Stimulated activated CD4-positive, alpha-beta T cell treated with anti-CD3 and anti-CD28 coated beads, Interleukin-4, amount 100 ng/mL, for 1 hour (primary cell): ENCODE measurements at regions not wholly inside any gene's neighbourhood (a gene's known extent, or its start where the extent isn't known, plus 50 kb on each side); places are given as distances from the start of the nearest gene placed in this dataset.

Source experiments
- DNase-seq: peaks from one replicate; pipeline ENCODE4 v3.0.0-alpha.2; 2020

- no peak for DNase-seq
Measured at GRCh38 chr4:26257850-26258249, 63.0 kb upstream of the RBPJ start.

GRCh38 chr4:26260571-26260970 lies 60.2 kb upstream of the RBPJ start:
- no peak for DNase-seq

GRCh38 chr4:26261405-26261804 lies 59.4 kb upstream of the RBPJ start:
- no peak for DNase-seq

GRCh38 chr4:26263165-26263564 lies 57.6 kb upstream of the RBPJ start:
- no peak for DNase-seq

GRCh38 chr4:26264109-26264508 lies 56.7 kb upstream of the RBPJ start:
- no peak for DNase-seq

GRCh38 chr4:26267087-26267486 lies 53.7 kb upstream of the RBPJ start:
- no peak for DNase-seq

- DNase-seq, result no peak
Measured at GRCh38 chr4:26268246-26268645, 52.6 kb upstream of the RBPJ start.

- no peak for DNase-seq
Measured at GRCh38 chr4:26269038-26269437, 51.8 kb upstream of the RBPJ start.
